ENCODE measurements at regions not wholly inside any gene's neighbourhood (a gene's known extent, or its start where the extent isn't known, plus 50 kb on each side); places are given as distances from the start of the nearest gene placed in this dataset.

GRCh38 chr14:103187911-103188310 is 64.7 kb downstream of the TNFAIP2 start:
- no peak for TF ChIP-seq CTCF (tag by site-specific recombination; IDR thresholded peaks at IDR 0.05)
- TF ChIP-seq PBX3 (CRISPR knock-in tag; IDR thresholded peaks at IDR 0.05): no peak
- no peak for TF ChIP-seq ZNF121 (tag by site-specific recombination; IDR thresholded peaks at IDR 0.05)
- no peak for TF ChIP-seq ZNF175 (tag by site-specific recombination; IDR thresholded peaks at IDR 0.05)
- no peak for TF ChIP-seq ZNF184 (tag by site-specific recombination; IDR thresholded peaks at IDR 0.05)
- no peak for TF ChIP-seq YY2 (tag by site-specific recombination; IDR thresholded peaks at IDR 0.05)
- TF ChIP-seq ZNF768 (tag by site-specific recombination; IDR thresholded peaks at IDR 0.05): no peak

Data from HEK293 (cell line).